Panc1 (cell line): ENCODE measurements at regions not wholly inside any gene's neighbourhood (a gene's known extent, or its start where the extent isn't known, plus 50 kb on each side); places are given as distances from the start of the nearest gene placed in this dataset.

ENCODE experiments used
- ATAC-seq: fragments of 200-7000 bp; cut with Tn5 transposase; 2 replicates; pipeline ENCODE4 v1.9.1; 2020; ENCODE audit warnings: mild to moderate bottlenecking, moderate library complexity
- BruUV-seq: library from RNA; stranded (reverse); fragments of 400-500 nt; replicated peaks from 2 replicates; lab custom pipeline; 2021; lab: Mats Ljungman, UMichigan
- CTCF ChIA-PET: fragments of 300-600 bp; sonication (Branson Sonifier 250); formaldehyde crosslinking; loops from one replicate; lab custom pipeline; 2022; ENCODE audit warnings: antibody characterized with exemption; lab: Charles Lee
- POLR2A ChIA-PET: fragments of 300-600 bp; sonication (Branson Sonifier 250); formaldehyde crosslinking; loops from one replicate; lab custom pipeline; 2022; ENCODE audit warnings: antibody characterized with exemption; lab: Charles Lee
- DNase-seq: peaks from one replicate; pipeline ENCODE4 v3.0.0-alpha.2; 2010; ENCODE audit warnings: low read depth, low spot score
- H3K27ac ChIP-seq: 2 replicates; pipeline ENCODE4 v1.5.1; 2011; ENCODE audit warnings: mild to moderate bottlenecking, low read length, inconsistent platforms
- H3K27me3 ChIP-seq: fragments of 200-500 bp; sonication (Bioruptor generic); 2 replicates; pipeline ENCODE4 v1.6.0; 2014; ENCODE audit warnings: low read length, inconsistent platforms; ENCODE audit not compliant: control insufficient read depth, insufficient read depth
- H3K36me3 ChIP-seq: fragments of 200-500 bp; sonication (Bioruptor generic); 2 replicates; pipeline ENCODE4 v1.5.1; 2014; ENCODE audit warnings: inconsistent platforms, mild to moderate bottlenecking, low read length, moderate library complexity; ENCODE audit not compliant: control insufficient read depth, insufficient read depth
- H3K4me1 ChIP-seq: 2 replicates; pipeline ENCODE4 v1.5.1; 2011; ENCODE audit warnings: inconsistent platforms, mild to moderate bottlenecking, low read length, moderate library complexity; ENCODE audit not compliant: control insufficient read depth, insufficient read depth
- H3K4me3 ChIP-seq, 2 experiments: 2 replicates each; pipeline ENCODE4 v1.5.1; 2011 to 2012; ENCODE audit warnings: low read depth in 2 of 2, low read length in 2 of 2, mild to moderate bottlenecking in 2 of 2, inconsistent platforms in 1 of 2, moderate library complexity in 1 of 2
- H3K9me3 ChIP-seq: fragments of 200-500 bp; sonication (Bioruptor generic); 2 replicates; pipeline ENCODE4 v1.5.1; 2014; ENCODE audit warnings: low read depth, mild to moderate bottlenecking, inconsistent platforms, low read length, moderate library complexity; ENCODE audit not compliant: control insufficient read depth, insufficient read depth
- POLR2AphosphoS5 ChIP-seq: IDR thresholded peaks from 2 replicates; pipeline ENCODE4 v1.6.1; 2012; ENCODE audit warnings: mild to moderate bottlenecking, low read depth, low read length, moderate library complexity
- REST ChIP-seq, 2 experiments: IDR thresholded peaks; 2 replicates each; pipeline ENCODE4 v1.6.1; 2011 to 2012; ENCODE audit warnings: low read depth in 2 of 2, control low read depth in 1 of 2, low read length in 1 of 2, mild to moderate bottlenecking in 1 of 2, moderate library complexity in 1 of 2; ENCODE audit not compliant: insufficient read depth in 1 of 2
- SIN3A ChIP-seq: IDR thresholded peaks from 2 replicates; pipeline ENCODE4 v1.6.1; 2012; ENCODE audit warnings: low read depth, mild to moderate bottlenecking, low read length, moderate library complexity, borderline replicate concordance; ENCODE audit not compliant: insufficient read depth
- TCF7L2 ChIP-seq: IDR thresholded peaks from 2 replicates; pipeline ENCODE4 v1.6.1; 2011; ENCODE audit warnings: mild to moderate bottlenecking, low read depth, low read length, inconsistent platforms
- in situ Hi-C: cut with HindIII; loops from 2 replicates; pipeline ENCODE4 v1.10.0; 2016; ENCODE audit warnings: low sequenced_read_pairs, low pct_unique_long_range_greater_than_20kb
- intact Hi-C: fragments of 100-400 bp; cut with micrococcal nuclease; formaldehyde crosslinking; loops from one replicate; pipeline ENCODE4 v1.10.0; 2022; ENCODE audit not compliant: unreplicated experiment
- TF ChIP-seq, protein P1 (sequence below): fragments of 450-650 bp; IDR thresholded peaks from 2 replicates; pipeline ENCODE4 v1.5.1; 2017; ENCODE audit warnings: mild to moderate bottlenecking

GRCh38 chrX:5526191-5526590, 702.5 kb downstream of the NLGN4X start:
- H3K9me3 ChIP-seq: no peaks in the 10 kb centered on the region
- H3K4me1 ChIP-seq: no peaks in the 10 kb centered on the region
- in situ Hi-C loops (no loop called here), intact Hi-C loops (no loop called here)
- H3K4me3 ChIP-seq: no peak overlapping the region
- ChIA-PET CTCF (no interaction called here), POLR2A (no interaction called here)
- no peak overlapping the region for H3K27ac ChIP-seq
- no peak for ATAC-seq
- no TSS peak for BruUV-seq
- DNase-seq: no peak
- no peak for TF ChIP-seq POLR2AphosphoS5
- TF ChIP-seq, protein P1, sequence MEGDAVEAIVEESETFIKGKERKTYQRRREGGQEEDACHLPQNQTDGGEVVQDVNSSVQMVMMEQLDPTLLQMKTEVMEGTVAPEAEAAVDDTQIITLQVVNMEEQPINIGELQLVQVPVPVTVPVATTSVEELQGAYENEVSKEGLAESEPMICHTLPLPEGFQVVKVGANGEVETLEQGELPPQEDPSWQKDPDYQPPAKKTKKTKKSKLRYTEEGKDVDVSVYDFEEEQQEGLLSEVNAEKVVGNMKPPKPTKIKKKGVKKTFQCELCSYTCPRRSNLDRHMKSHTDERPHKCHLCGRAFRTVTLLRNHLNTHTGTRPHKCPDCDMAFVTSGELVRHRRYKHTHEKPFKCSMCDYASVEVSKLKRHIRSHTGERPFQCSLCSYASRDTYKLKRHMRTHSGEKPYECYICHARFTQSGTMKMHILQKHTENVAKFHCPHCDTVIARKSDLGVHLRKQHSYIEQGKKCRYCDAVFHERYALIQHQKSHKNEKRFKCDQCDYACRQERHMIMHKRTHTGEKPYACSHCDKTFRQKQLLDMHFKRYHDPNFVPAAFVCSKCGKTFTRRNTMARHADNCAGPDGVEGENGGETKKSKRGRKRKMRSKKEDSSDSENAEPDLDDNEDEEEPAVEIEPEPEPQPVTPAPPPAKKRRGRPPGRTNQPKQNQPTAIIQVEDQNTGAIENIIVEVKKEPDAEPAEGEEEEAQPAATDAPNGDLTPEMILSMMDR: no peak
- TF ChIP-seq REST (IDR thresholded peaks at IDR 0.05; ENCODE audit: insufficient read depth in 1 of 2, low read depth in 2 of 2, low read length in 1 of 2): no peak
- no peak for TF ChIP-seq SIN3A
- TF ChIP-seq TCF7L2: no peak
- H3K27me3 ChIP-seq: no peaks in the 10 kb centered on the region
- no peaks in the 10 kb centered on the region for H3K36me3 ChIP-seq

GRCh38 chrX:5490786-5491563, 737.7 kb downstream of the NLGN4X start:
- in situ Hi-C loops: no loop called here
- DNase-seq (no peak), ATAC-seq (no peak)
- CTCF ChIA-PET: no interaction called here
- H3K36me3 ChIP-seq: no peaks in the 10 kb centered on the region
- no peak overlapping the region for H3K27ac ChIP-seq
- TF ChIP-seq REST (IDR thresholded peaks at IDR 0.05; ENCODE audit: insufficient read depth in 1 of 2, low read depth in 2 of 2, low read length in 1 of 2) (no peak), POLR2AphosphoS5 (no peak), SIN3A (no peak), TCF7L2 (no peak)
- TF ChIP-seq, protein P1: no peak
- POLR2A ChIA-PET: no interaction called here
- BruUV-seq: no TSS peak
- intact Hi-C loops: no loop called here
- no peaks in the 10 kb centered on the region for H3K27me3 ChIP-seq
- H3K4me3 ChIP-seq: no peak overlapping the region
- H3K9me3 ChIP-seq: no peaks in the 10 kb centered on the region
- H3K4me1 ChIP-seq: no peaks in the 10 kb centered on the region
